Stimulated activated CD8-positive, alpha-beta memory T cell treated with anti-CD3 and anti-CD28 coated beads, Interleukin-4, amount 100 ng/mL, for 24 hours (primary cell): ENCODE measurements at regions not wholly inside any gene's neighbourhood (a gene's known extent, or its start where the extent isn't known, plus 50 kb on each side); places are given as distances from the start of the nearest gene placed in this dataset.
"Not testable (repeated sequence)": the region's sequence is repeated elsewhere in the genome, so short reads cannot be mapped to it uniquely, and the experiment has no call there.

ENCODE experiments used
- DNase-seq: peaks from one replicate; pipeline ENCODE4 v3.0.0-alpha.2; 2020; ENCODE audit warnings: low read depth

- not testable (repeated sequence) for DNase-seq
These were observed 62.5 kb upstream of the TNK2 start for GRCh38 chr3:195970873-195971272.

DNA sequence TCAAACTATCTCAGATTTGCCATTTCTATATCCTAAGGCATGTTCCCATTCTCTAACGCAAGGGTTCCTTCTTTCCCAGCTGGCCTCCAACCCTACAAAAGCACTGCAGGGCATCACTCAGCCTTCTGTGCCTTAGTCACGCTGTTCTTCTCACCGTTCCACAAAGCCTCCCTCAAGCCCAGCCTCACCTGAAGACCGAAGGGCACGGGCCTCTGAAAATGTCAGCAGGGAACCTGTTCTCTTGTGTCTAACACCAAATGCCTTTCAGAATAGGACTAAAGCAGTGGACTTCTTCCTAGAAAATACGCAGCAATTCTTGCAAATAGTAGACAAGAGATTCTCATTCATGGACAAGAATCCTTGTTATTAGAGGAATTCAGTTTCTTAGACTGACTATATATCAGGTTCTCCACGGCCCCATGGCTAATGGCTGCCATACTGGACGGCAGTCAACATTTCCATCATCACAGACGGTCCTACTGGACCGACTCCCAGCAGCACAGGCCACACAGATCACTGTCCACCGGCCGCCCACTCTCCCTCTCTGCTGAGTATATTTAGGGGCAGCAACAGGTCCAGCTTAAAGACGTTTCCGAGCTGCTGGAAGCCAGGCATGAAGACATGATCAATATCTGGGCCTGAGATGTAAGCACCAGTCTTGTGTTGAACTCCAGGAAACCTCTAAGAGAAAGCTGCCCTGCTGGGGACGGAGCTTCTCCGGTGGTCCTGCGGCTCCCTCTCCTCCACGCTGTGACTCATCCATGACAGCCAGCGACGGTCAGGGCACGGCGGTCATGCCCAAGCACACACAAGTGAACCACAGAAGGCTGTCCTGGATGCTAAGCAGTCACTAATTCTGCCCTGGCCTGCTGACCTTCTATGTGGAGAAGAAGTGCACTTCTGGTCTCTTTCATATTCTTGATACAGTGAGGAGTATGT lies 61.8 kb upstream of the TNK2 start:
- DNase-seq, result not testable (repeated sequence)

GRCh38 chr3:195969341-195969740 lies 61.0 kb upstream of the TNK2 start:
- not testable (repeated sequence) for DNase-seq

- DNase-seq, result not testable (repeated sequence)
These were observed 59.8 kb upstream of the TNK2 start for GRCh38 chr3:195968104-195968503.

- DNase-seq, result not testable (repeated sequence)
These were observed 59.0 kb upstream of the TNK2 start for GRCh38 chr3:195967387-195967720.

DNA sequence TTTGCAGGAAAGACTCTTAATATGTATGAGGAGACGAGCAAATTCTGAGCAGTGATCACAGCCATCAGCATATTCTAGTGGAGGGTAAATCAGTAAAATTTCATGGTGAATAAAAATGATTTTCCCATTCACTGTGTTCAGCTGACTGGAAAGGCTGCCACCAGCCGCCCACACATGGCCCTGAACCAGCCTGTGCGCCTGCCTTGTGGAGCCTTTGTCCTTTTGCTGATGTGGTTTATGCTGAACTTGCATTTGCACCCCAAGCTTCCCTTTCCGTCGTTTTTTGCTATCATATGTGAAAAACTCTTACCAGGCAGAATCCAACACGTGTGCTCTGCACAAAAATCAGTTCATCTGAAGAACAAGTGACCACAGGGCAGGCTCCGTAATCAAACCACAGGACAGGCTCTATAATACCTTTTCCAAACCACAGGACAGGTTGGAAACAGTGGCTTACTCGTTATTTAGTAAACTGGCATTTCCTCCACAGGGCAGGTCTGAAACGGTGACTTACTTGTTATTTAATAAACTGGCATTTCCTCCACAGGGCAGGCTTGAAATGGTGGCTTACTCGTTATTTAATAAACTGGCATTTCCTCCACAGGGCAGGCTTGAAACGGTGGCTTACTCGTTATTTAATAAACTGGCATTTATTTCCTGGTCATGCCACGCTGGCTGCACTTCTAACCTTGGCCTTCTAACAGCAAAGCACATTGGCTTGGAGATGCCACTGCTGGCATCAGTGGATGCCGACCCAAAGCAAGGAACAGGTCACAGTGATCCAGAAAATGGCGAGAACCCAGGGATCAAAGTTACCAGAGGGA lies 58.4 kb upstream of the TNK2 start:
- not testable (repeated sequence) for DNase-seq

GRCh38 chr3:195965217-195965616 lies 56.9 kb upstream of the TNK2 start:
- DNase-seq, result not testable (repeated sequence)

DNA sequence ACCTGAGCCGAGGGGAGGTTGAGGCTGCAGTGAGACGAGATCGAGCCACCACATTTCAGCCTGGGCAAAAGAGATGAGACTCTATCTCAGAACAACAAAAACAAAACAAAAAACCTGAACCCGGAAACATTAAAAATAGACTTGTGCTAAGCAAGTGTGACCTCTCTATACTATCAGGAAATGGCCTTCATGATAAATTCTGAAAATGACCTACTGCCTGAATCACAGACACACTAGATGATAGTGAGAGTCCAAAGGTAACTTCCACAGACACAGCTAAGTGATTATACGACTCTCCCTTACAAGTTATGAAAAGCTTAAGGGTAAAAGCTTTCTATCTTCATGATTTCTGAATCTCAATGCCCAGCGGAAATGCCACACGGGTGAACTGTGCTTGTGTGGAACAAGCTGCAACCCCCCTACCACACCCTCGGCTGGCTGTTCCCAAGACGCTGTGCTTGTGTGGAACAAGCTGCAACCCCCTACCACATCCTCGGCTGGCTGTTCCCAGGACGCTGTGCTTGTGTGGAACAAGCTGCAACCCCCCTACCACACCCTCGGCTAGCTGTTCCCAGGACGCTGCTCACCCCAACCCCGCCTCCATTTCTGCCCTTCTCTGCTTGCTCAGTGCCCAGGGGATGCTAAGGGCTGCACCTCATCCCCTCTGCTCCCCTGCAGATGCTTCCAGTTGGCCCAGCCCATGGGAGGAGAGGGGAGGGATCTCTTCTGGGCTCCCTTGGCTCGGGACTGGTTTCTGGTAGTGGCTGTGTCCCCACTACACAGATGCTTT lies 56.2 kb upstream of the TNK2 start:
- DNase-seq, result not testable (repeated sequence)

DNA sequence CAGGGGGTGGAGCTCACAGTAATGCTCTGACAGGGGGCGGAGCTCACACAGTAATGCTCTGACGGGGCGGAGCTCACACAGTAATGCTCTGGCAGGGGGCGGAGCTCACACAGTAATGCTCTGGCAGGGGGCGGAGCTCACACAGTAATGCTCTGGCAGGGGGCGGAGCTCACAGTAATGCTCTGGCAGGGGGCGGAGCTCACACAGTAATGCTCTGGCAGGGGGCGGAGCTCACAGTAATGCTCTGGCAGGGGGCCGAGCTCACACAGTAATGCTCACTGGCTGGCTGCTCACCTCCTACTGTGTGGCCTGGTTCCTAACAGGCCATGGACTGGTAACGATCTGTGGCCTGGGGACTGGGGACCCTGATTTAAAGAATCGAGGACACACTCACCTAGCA lies 53.9 kb upstream of the TNK2 start:
- DNase-seq, result not testable (repeated sequence)

- peak; percentile 19 for DNase-seq
These were observed 52.8 kb upstream of the TNK2 start for GRCh38 chr3:195960971-195961775.

GRCh38 chr3:195960164-195960563 lies 51.8 kb upstream of the TNK2 start:
- DNase-seq, result not testable (repeated sequence)

DNA sequence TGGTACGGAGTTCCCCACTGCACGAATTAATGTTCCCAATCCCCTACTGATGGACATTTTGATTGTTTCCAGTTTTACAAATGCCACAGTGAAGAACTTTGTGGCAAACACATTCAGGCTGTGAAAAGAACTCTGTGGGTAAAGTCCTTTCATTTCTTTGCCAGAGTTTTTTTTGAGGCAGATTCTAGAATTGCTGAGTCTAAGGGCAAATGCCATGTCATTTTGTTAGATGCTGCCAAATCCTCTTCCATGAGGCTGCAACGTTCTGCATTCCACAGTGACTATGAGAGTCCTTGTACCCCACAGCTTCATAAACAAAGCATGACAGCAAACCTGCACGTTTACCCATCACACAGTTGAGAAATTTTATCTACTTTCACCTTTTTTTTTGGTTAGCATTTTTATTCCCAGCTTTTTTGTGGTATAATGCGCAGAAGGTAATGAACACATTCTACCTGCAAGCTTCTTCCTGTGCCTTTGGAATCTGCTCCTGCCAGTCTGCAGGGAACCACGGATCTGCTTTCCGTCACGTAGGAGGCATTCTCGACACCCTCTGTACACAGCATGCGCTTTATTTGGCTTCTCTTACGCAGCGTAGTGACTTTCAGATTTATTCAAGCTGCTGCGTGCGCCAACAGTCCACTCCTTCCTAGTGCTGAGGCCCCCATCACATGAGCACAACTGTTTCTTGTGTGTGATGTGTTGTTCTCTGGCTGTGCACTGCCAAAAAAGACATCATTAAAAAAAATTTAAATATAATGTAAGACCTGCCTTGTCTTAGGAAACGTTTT lies 51.2 kb upstream of the TNK2 start:
- not testable (repeated sequence) for DNase-seq

DNA sequence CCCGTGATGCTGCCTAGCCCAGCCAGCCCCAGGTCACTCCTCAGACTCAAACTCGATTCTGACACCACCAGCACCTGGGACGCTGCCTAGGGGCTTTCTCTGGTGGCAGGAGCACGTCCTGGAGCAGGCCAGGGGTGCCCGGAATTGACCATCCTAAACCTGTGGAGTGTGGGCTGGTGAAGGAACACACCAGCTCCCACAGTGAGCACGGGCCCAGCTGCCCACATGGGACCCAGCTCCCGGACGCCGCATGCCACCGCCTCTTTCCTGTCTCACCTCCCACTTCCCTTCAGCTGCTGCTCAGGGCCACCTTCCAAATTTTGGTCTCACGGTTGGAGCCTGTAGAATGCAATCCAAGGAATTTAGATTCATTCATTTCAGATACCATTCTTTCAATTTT lies 50.4 kb upstream of the TNK2 start:
- not testable (repeated sequence) for DNase-seq
